GM12892 (cell line): ENCODE measurements at regions not wholly inside any gene's neighbourhood (a gene's known extent, or its start where the extent isn't known, plus 50 kb on each side); places are given as distances from the start of the nearest gene placed in this dataset.

ENCODE experiments used
- POLR2A ChIP-seq: IDR thresholded peaks from 2 replicates; pipeline ENCODE4 v1.6.1; 2011; ENCODE audit warnings: low read depth, low read length, control low read depth
- POLR2AphosphoS5 ChIP-seq: IDR thresholded peaks from 2 replicates; pipeline ENCODE4 v1.6.1; 2011; ENCODE audit warnings: low read depth, low read length, control low read depth
- TAF1 ChIP-seq: IDR thresholded peaks from 2 replicates; pipeline ENCODE4 v1.6.1; 2011; ENCODE audit warnings: low read depth, mild to moderate bottlenecking, control low read depth, low read length, borderline replicate concordance

DNA sequence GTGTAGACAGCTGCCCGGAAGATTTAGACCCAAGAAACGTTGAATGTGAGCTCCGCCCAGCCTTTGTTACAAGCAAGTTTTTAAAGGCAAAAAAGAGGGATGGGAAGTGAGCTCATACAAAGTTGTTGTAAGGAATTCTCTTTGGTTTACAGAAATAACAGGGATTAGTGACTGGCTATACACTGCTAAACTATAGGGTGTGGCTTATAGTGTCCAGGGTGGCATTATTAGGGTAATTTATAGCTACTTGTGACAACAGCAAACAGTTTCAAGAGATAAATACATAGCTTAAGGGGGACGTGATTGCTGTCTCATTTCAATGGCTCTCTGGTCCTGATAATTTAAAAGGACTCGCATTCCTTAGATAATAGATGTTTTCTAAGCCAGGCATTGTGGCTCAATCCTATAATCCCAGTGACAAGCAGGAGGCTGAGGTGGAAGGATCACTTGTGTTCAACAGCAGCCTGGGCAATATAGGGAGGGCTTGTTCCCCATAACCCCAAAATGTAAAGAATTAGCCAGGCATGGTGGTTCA lies 66.5 kb upstream of the TGIF1 start:
- TF ChIP-seq TAF1 = no peak
- no peak for TF ChIP-seq POLR2A
- no peak for TF ChIP-seq POLR2AphosphoS5
